ENCODE measurements at regions not wholly inside any gene's neighbourhood (a gene's known extent, or its start where the extent isn't known, plus 50 kb on each side); places are given as distances from the start of the nearest gene placed in this dataset.

DNA sequence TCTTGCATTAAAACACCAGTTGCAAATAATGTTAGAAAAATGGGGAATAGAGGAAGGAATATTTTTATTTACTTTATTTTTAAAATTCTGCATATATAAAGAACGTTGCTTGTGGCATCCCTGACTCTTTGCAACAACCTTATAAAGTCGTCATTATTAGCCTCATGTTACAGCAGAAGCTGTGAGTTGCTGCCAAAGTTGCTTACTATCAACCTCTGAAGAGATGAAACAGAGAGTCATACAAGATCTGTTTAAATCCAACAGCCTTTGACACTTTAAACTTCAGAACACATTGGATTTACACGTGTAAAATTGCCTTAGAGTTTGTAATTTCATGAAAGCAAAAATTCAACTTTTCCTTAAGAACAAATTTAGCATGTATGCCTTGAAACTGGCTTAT is 221.9 kb downstream of the MRPL39 start:
- H3K36me3 ChIP-seq (ENCODE audit: control insufficient read depth, insufficient read depth, low read length): no peaks in the 10 kb centered on the region
- H3K4me3 ChIP-seq (ENCODE audit: low read length): no peak overlapping the region
- H3K4me1 ChIP-seq (ENCODE audit: control insufficient read depth, insufficient read depth, low read length): no peaks in the 10 kb centered on the region
- DNase-seq: no peak
- 56% methylated on average over 2 of the region's 3 CpGs for WGBS (ENCODE audit: insufficient coverage, low lambda C conversion rate)
- no peak overlapping the region for H3K27ac ChIP-seq (ENCODE audit: low read length)
- no peaks in the 10 kb centered on the region for H3K9me3 ChIP-seq (ENCODE audit: control insufficient read depth, low read depth, low read length)
- no peaks in the 10 kb centered on the region for H3K27me3 ChIP-seq (ENCODE audit: control insufficient read depth, insufficient read depth, low read length)

DNA sequence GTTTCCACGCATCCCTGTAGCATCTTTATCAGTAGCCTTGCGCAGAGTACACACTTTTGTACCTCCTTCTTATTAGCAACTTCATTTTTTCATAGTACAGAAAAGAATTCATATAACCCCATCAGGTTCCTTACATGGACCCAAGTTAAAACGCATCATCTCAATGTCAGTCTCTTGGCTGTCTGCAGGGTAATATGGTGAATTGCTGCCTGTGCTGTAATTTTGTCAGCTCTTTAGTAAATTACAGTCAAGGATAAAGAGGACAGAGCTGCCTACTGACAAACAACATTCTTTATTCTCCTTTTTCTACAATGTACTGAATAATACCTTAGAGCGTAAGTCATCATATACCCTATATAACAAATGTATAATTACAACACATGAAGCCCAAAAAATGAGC is 222.5 kb downstream of the MRPL39 start:
- no peaks in the 10 kb centered on the region for H3K9me3 ChIP-seq (ENCODE audit: control insufficient read depth, low read depth, low read length)
- H3K4me1 ChIP-seq (ENCODE audit: control insufficient read depth, insufficient read depth, low read length): no peaks in the 10 kb centered on the region
- H3K4me3 ChIP-seq (ENCODE audit: low read length): no peak overlapping the region
- no peaks in the 10 kb centered on the region for H3K27me3 ChIP-seq (ENCODE audit: control insufficient read depth, insufficient read depth, low read length)
- no peaks in the 10 kb centered on the region for H3K36me3 ChIP-seq (ENCODE audit: control insufficient read depth, insufficient read depth, low read length)
- H3K27ac ChIP-seq (ENCODE audit: low read length): no peak overlapping the region
- 100% methylated on average over 2 of the region's 4 CpGs for WGBS (ENCODE audit: insufficient coverage, low lambda C conversion rate)
- DNase-seq: no peak

GRCh38 chr21:25383545-25383944 is 223.7 kb downstream of the MRPL39 start:
- H3K27me3 ChIP-seq (ENCODE audit: control insufficient read depth, insufficient read depth, low read length): no peaks in the 10 kb centered on the region
- no peaks in the 10 kb centered on the region for H3K9me3 ChIP-seq (ENCODE audit: control insufficient read depth, low read depth, low read length)
- no peak overlapping the region for H3K4me3 ChIP-seq (ENCODE audit: low read length)
- no CpG with 5 or more reads among the region's 5 CpGs for WGBS (ENCODE audit: insufficient coverage, low lambda C conversion rate)
- no peak overlapping the region for H3K27ac ChIP-seq (ENCODE audit: low read length)
- no peak for DNase-seq
- no peaks in the 10 kb centered on the region for H3K4me1 ChIP-seq (ENCODE audit: control insufficient read depth, insufficient read depth, low read length)
- H3K36me3 ChIP-seq (ENCODE audit: control insufficient read depth, insufficient read depth, low read length): no peaks in the 10 kb centered on the region

DNA sequence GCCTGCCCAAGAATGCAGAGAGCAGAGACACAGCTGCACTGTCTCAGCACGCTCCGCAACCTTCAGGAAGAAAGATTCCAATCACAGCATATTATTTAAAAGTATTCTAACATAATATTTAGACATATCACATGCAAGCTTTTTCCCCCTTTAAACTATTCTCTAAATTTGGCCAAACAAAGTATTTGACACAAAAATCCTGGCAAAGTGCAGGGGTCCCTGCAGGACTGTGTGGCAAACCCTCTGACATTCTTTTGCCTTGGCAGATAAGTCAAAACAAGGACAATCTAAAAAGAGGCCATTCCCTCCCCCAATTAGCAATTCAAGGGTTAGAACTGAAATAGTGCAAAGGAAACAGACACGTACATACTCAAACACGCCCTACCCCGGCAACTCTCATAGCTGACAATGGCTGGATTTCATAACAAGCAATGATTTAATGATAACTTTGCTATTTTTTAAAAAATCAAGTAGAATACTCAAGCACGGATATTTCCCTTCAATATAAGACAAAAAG is 225.3 kb downstream of the MRPL39 start:
- H3K9me3 ChIP-seq (ENCODE audit: control insufficient read depth, low read depth, low read length): no peaks in the 10 kb centered on the region
- DNase-seq: no peak
- H3K27me3 ChIP-seq (ENCODE audit: control insufficient read depth, insufficient read depth, low read length): no peaks in the 10 kb centered on the region
- H3K4me3 ChIP-seq (ENCODE audit: low read length): no peak overlapping the region
- H3K27ac ChIP-seq (ENCODE audit: low read length): no peak overlapping the region
- no peaks in the 10 kb centered on the region for H3K36me3 ChIP-seq (ENCODE audit: control insufficient read depth, insufficient read depth, low read length)
- no peaks in the 10 kb centered on the region for H3K4me1 ChIP-seq (ENCODE audit: control insufficient read depth, insufficient read depth, low read length)
- WGBS (ENCODE audit: insufficient coverage, low lambda C conversion rate): no CpG with 5 or more reads among the region's 6 CpGs

DNA sequence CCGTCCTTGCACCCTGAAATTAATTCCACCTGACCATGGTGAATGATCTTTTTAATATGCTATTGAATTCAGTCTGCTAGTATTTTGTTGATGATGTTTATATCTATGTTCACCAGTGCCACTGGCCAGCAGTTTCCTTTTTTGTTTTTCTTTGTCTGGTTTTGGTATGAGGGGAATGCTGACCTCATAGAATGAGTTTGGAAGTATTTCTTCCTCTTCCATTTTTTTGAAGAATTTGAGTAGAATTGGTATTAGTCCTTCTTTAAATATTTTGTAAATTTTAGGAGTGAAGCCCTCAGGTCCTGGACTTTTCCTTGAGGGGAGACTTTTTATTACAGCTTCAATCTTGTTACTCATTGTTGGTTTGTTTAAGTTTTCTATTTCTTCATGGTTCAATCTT is 231.6 kb downstream of the MRPL39 start:
- no peak overlapping the region for H3K27ac ChIP-seq (ENCODE audit: low read length)
- WGBS (ENCODE audit: insufficient coverage, low lambda C conversion rate): 100% methylated on average over 1 of the region's 1 CpG
- DNase-seq: no peak
- no peaks in the 10 kb centered on the region for H3K36me3 ChIP-seq (ENCODE audit: control insufficient read depth, insufficient read depth, low read length)
- H3K4me3 ChIP-seq (ENCODE audit: low read length): no peak overlapping the region
- H3K4me1 ChIP-seq (ENCODE audit: control insufficient read depth, insufficient read depth, low read length): no peaks in the 10 kb centered on the region
- H3K9me3 ChIP-seq (ENCODE audit: control insufficient read depth, low read depth, low read length): no peaks in the 10 kb centered on the region
- no peaks in the 10 kb centered on the region for H3K27me3 ChIP-seq (ENCODE audit: control insufficient read depth, insufficient read depth, low read length)

- H3K27me3 ChIP-seq (ENCODE audit: control insufficient read depth, insufficient read depth, low read length): no peaks in the 10 kb centered on the region
- H3K36me3 ChIP-seq (ENCODE audit: control insufficient read depth, insufficient read depth, low read length): no peaks in the 10 kb centered on the region
- H3K4me3 ChIP-seq (ENCODE audit: low read length): no peak overlapping the region
- no peaks in the 10 kb centered on the region for H3K9me3 ChIP-seq (ENCODE audit: control insufficient read depth, low read depth, low read length)
- no peak overlapping the region for H3K27ac ChIP-seq (ENCODE audit: low read length)
- no peak for DNase-seq
- WGBS (ENCODE audit: insufficient coverage, low lambda C conversion rate): 83% methylated on average over 1 of the region's 2 CpGs
- no peaks in the 10 kb centered on the region for H3K4me1 ChIP-seq (ENCODE audit: control insufficient read depth, insufficient read depth, low read length)
Observed at GRCh38 chr21:25373126-25374082, 233.9 kb downstream of the MRPL39 start.

- Histone ChIP-seq H3K27ac (ENCODE audit: low read length) (no peak overlapping the region), H3K27me3 (ENCODE audit: control insufficient read depth, insufficient read depth, low read length) (no peaks in the 10 kb centered on the region), H3K9me3 (ENCODE audit: control insufficient read depth, low read depth, low read length) (no peaks in the 10 kb centered on the region), H3K4me3 (ENCODE audit: low read length) (no peak overlapping the region), H3K36me3 (ENCODE audit: control insufficient read depth, insufficient read depth, low read length) (no peaks in the 10 kb centered on the region), H3K4me1 (ENCODE audit: control insufficient read depth, insufficient read depth, low read length) (no peaks in the 10 kb centered on the region)
- DNase-seq: no peak
- WGBS (ENCODE audit: insufficient coverage, low lambda C conversion rate): 100% methylated on average over 1 of the region's 5 CpGs
Observed at GRCh38 chr21:25371841-25372425, 235.3 kb downstream of the MRPL39 start.

GRCh38 chr21:25370311-25370744 is 237.0 kb downstream of the MRPL39 start:
- Histone ChIP-seq H3K27ac (ENCODE audit: low read length) (no peak overlapping the region), H3K36me3 (ENCODE audit: control insufficient read depth, insufficient read depth, low read length) (no peaks in the 10 kb centered on the region), H3K4me1 (ENCODE audit: control insufficient read depth, insufficient read depth, low read length) (no peaks in the 10 kb centered on the region), H3K9me3 (ENCODE audit: control insufficient read depth, low read depth, low read length) (no peaks in the 10 kb centered on the region), H3K4me3 (ENCODE audit: low read length) (no peak overlapping the region), H3K27me3 (ENCODE audit: control insufficient read depth, insufficient read depth, low read length) (no peaks in the 10 kb centered on the region)
- 100% methylated on average over 1 of the region's 6 CpGs for WGBS (ENCODE audit: insufficient coverage, low lambda C conversion rate)
- DNase-seq: no peak

DNA sequence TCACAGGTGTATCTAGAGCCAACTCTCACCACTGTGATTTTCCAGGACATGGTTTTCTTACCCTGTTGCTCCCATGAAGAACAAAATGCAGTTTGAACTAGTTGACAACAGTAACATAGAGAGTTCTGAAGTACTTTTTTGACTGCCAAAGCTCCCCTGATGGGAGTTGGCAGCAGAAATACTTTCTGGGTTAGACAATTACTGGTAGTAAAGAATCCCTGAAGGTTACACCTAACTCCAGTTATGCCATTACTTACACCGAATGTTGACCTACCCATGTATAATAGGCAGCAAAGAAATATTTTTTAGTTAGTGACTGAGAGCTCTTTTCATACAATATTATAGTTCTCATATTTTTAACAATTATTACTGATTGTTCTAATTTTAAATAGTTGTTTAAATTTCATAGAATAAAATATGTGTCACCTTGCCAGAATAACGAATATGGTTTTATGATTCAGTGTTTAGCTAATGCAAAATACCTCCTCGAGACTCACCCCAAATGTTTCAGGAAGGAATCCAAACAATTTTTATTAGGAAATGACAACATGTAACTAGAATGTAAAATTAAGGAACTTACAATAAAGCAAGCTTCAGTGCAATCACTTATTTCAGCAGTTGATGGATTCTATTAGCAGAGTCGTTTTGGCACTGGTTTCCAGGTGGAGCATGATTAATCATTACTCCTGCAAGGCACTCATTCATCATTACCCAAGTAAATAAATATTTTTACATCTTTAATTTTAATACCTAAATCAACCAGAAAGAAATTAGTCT is 237.6 kb downstream of the MRPL39 start:
- H3K4me3 ChIP-seq (ENCODE audit: low read length): no peak overlapping the region
- no peaks in the 10 kb centered on the region for H3K27me3 ChIP-seq (ENCODE audit: control insufficient read depth, insufficient read depth, low read length)
- no peaks in the 10 kb centered on the region for H3K9me3 ChIP-seq (ENCODE audit: control insufficient read depth, low read depth, low read length)
- DNase-seq: no peak
- H3K27ac ChIP-seq (ENCODE audit: low read length): no peak overlapping the region
- WGBS (ENCODE audit: insufficient coverage, low lambda C conversion rate): 87% methylated on average over 3 of the region's 4 CpGs
- H3K4me1 ChIP-seq (ENCODE audit: control insufficient read depth, insufficient read depth, low read length): no peaks in the 10 kb centered on the region
- no peaks in the 10 kb centered on the region for H3K36me3 ChIP-seq (ENCODE audit: control insufficient read depth, insufficient read depth, low read length)

DNA sequence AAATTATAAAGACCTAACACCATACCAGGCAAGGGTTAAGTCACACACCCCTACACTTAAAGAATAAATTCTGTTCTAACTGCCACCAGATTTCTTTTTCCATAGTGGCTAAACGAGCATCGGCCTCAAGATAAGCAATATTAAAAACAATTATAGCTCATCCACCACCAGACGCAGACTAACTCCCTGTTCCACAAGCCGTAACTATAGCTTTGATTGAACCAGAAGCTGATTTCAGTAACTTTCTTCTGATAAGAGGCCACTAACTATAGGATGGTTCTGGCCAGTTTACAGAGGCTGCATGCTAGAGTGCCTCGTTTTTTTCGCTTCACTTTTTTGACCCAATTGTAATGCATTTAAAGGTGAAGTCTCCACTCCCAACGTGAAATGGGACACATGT is 238.8 kb downstream of the MRPL39 start:
- Histone ChIP-seq H3K4me3 (ENCODE audit: low read length) (no peak overlapping the region), H3K4me1 (ENCODE audit: control insufficient read depth, insufficient read depth, low read length) (no peaks in the 10 kb centered on the region), H3K27ac (ENCODE audit: low read length) (no peak overlapping the region), H3K9me3 (ENCODE audit: control insufficient read depth, low read depth, low read length) (no peaks in the 10 kb centered on the region), H3K27me3 (ENCODE audit: control insufficient read depth, insufficient read depth, low read length) (no peaks in the 10 kb centered on the region), H3K36me3 (ENCODE audit: control insufficient read depth, insufficient read depth, low read length) (no peaks in the 10 kb centered on the region)
- DNase-seq: no peak
- no CpG with 5 or more reads among the region's 7 CpGs for WGBS (ENCODE audit: insufficient coverage, low lambda C conversion rate)

Data from large intestine (tissue), 3 donors.